ENCODE measurements at regions not wholly inside any gene's neighbourhood (a gene's known extent, or its start where the extent isn't known, plus 50 kb on each side); places are given as distances from the start of the nearest gene placed in this dataset.

DNA sequence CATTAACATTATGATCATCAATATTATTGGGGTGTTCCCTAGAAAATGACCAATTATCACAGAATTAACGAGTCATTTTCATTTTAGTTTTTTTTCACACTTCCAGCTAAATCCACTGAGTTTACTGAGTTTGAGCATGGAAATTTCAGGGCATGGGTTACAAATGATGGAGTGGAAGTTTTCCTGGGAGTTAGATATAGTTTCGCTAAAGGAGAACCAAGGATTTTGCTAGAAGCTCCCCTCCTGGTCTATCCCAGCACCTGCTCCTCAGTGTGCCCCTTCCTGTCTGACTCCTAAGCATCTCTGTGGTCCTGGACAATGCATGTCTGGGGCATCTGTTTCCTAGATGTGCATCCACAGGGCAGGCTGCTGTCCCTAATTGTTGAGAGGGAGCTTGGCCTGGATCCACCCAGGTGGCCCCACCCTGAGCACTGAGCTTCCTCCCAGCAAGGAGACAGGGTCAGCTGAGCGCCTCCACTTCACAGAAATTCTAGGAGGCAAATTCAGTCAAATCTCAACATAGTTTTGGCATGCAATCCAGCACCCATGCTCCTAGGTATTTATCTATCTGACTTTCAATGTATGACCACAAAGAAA lies 102.3 kb upstream of the GOLGA6L6 start:
- TF ChIP-seq, protein P1, sequence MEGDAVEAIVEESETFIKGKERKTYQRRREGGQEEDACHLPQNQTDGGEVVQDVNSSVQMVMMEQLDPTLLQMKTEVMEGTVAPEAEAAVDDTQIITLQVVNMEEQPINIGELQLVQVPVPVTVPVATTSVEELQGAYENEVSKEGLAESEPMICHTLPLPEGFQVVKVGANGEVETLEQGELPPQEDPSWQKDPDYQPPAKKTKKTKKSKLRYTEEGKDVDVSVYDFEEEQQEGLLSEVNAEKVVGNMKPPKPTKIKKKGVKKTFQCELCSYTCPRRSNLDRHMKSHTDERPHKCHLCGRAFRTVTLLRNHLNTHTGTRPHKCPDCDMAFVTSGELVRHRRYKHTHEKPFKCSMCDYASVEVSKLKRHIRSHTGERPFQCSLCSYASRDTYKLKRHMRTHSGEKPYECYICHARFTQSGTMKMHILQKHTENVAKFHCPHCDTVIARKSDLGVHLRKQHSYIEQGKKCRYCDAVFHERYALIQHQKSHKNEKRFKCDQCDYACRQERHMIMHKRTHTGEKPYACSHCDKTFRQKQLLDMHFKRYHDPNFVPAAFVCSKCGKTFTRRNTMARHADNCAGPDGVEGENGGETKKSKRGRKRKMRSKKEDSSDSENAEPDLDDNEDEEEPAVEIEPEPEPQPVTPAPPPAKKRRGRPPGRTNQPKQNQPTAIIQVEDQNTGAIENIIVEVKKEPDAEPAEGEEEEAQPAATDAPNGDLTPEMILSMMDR (IDR thresholded peaks at IDR 0.05; ENCODE audit: low read length), result no peak
- TF ChIP-seq EZH2 (optimal IDR thresholded peaks at IDR 0.05; ENCODE audit: low read depth, low read length), result no peak

All from MM.1S (cell line).